ENCODE measurements at regions not wholly inside any gene's neighbourhood (a gene's known extent, or its start where the extent isn't known, plus 50 kb on each side); places are given as distances from the start of the nearest gene placed in this dataset.

GRCh38 chr14:97713023-97713422 is 915.8 kb downstream of the VRK1 start:
- no peak overlapping the region for H3K9ac ChIP-seq (ENCODE audit: low read length in 5 of 5)
- no peaks in the 10 kb centered on the region for H3K9me3 ChIP-seq (ENCODE audit: control insufficient read depth in 5 of 5, low read length in 5 of 5)
- no peak overlapping the region for H3K4me3 ChIP-seq (ENCODE audit: low read depth in 1 of 5, low read length in 5 of 5)

GRCh38 chr14:97718886-97719442 is 921.8 kb downstream of the VRK1 start:
- H3K4me1 ChIP-seq (ENCODE audit: control insufficient read depth in 5 of 5, insufficient read depth in 5 of 5, low read length in 5 of 5): no peaks in the 10 kb centered on the region
- peaks cover 0 to 7% (median 0%) of the 10 kb centered on the region in 5 donors for H3K9me3 ChIP-seq (ENCODE audit: control insufficient read depth in 5 of 5, low read length in 5 of 5)
- H3K27me3 ChIP-seq (ENCODE audit: control insufficient read depth in 5 of 5, insufficient read depth in 4 of 5, low read length in 5 of 5): peaks cover 0 to 2% (median 0%) of the 10 kb centered on the region in 5 donors
- no peak overlapping the region for H3K9ac ChIP-seq (ENCODE audit: low read length in 5 of 5)
- H3K4me3 ChIP-seq (ENCODE audit: low read depth in 1 of 5, low read length in 5 of 5): no peak overlapping the region
- no peak overlapping the region for H3K27ac ChIP-seq (ENCODE audit: low read depth, low read length)
- H3K36me3 ChIP-seq (ENCODE audit: control insufficient read depth in 5 of 5, insufficient read depth in 5 of 5, low read length in 5 of 5): no peaks in the 10 kb centered on the region

More at GRCh38 chr14:97713023-97713422, 915.8 kb downstream of the VRK1 start:
- Histone ChIP-seq H3K4me1 (ENCODE audit: control insufficient read depth in 5 of 5, insufficient read depth in 5 of 5, low read length in 5 of 5) (no peaks in the 10 kb centered on the region), H3K27ac (ENCODE audit: low read depth, low read length) (no peak overlapping the region), H3K27me3 (ENCODE audit: control insufficient read depth in 5 of 5, insufficient read depth in 4 of 5, low read length in 5 of 5) (no peaks in the 10 kb centered on the region), H3K36me3 (ENCODE audit: control insufficient read depth in 5 of 5, insufficient read depth in 5 of 5, low read length in 5 of 5) (no peaks in the 10 kb centered on the region)

GRCh38 chr14:97719931-97720330 is 922.7 kb downstream of the VRK1 start:
- Histone ChIP-seq H3K36me3 (ENCODE audit: control insufficient read depth in 5 of 5, insufficient read depth in 5 of 5, low read length in 5 of 5) (no peaks in the 10 kb centered on the region), H3K4me3 (ENCODE audit: low read depth in 1 of 5, low read length in 5 of 5) (no peak overlapping the region), H3K27me3 (ENCODE audit: control insufficient read depth in 5 of 5, insufficient read depth in 4 of 5, low read length in 5 of 5) (peaks cover 0 to 2% (median 0%) of the 10 kb centered on the region in 5 donors), H3K4me1 (ENCODE audit: control insufficient read depth in 5 of 5, insufficient read depth in 5 of 5, low read length in 5 of 5) (no peaks in the 10 kb centered on the region), H3K9ac (ENCODE audit: low read length in 5 of 5) (no peak overlapping the region), H3K27ac (ENCODE audit: low read depth, low read length) (no peak overlapping the region), H3K9me3 (ENCODE audit: control insufficient read depth in 5 of 5, low read length in 5 of 5) (peaks cover 0 to 7% (median 0%) of the 10 kb centered on the region in 5 donors)

- Histone ChIP-seq H3K27me3 (ENCODE audit: control insufficient read depth in 5 of 5, insufficient read depth in 4 of 5, low read length in 5 of 5) (peaks cover 0 to 2% (median 0%) of the 10 kb centered on the region in 5 donors), H3K36me3 (ENCODE audit: control insufficient read depth in 5 of 5, insufficient read depth in 5 of 5, low read length in 5 of 5) (no peaks in the 10 kb centered on the region), H3K4me1 (ENCODE audit: control insufficient read depth in 5 of 5, insufficient read depth in 5 of 5, low read length in 5 of 5) (no peaks in the 10 kb centered on the region), H3K9ac (ENCODE audit: low read length in 5 of 5) (no peak overlapping the region), H3K4me3 (ENCODE audit: low read depth in 1 of 5, low read length in 5 of 5) (no peak overlapping the region), H3K27ac (ENCODE audit: low read depth, low read length) (no peak overlapping the region), H3K9me3 (ENCODE audit: control insufficient read depth in 5 of 5, low read length in 5 of 5) (peaks cover 0 to 7% (median 0%) of the 10 kb centered on the region in 5 donors)
Measured at GRCh38 chr14:97723351-97723750, 926.2 kb downstream of the VRK1 start.

GRCh38 chr14:97723819-97724218 is 926.6 kb downstream of the VRK1 start:
- H3K36me3 ChIP-seq (ENCODE audit: control insufficient read depth in 5 of 5, insufficient read depth in 5 of 5, low read length in 5 of 5): no peaks in the 10 kb centered on the region
- no peak overlapping the region for H3K9ac ChIP-seq (ENCODE audit: low read length in 5 of 5)
- no peak overlapping the region for H3K4me3 ChIP-seq (ENCODE audit: low read depth in 1 of 5, low read length in 5 of 5)
- H3K9me3 ChIP-seq (ENCODE audit: control insufficient read depth in 5 of 5, low read length in 5 of 5): peaks cover 0 to 7% (median 0%) of the 10 kb centered on the region in 5 donors
- no peaks in the 10 kb centered on the region for H3K4me1 ChIP-seq (ENCODE audit: control insufficient read depth in 5 of 5, insufficient read depth in 5 of 5, low read length in 5 of 5)
- H3K27me3 ChIP-seq (ENCODE audit: control insufficient read depth in 5 of 5, insufficient read depth in 4 of 5, low read length in 5 of 5): peaks cover 0 to 2% (median 0%) of the 10 kb centered on the region in 5 donors
- H3K27ac ChIP-seq (ENCODE audit: low read depth, low read length): no peak overlapping the region

GRCh38 chr14:97724265-97724731 is 927.1 kb downstream of the VRK1 start:
- H3K27me3 ChIP-seq (ENCODE audit: control insufficient read depth in 5 of 5, insufficient read depth in 4 of 5, low read length in 5 of 5): peaks cover 0 to 2% (median 0%) of the 10 kb centered on the region in 5 donors
- H3K9ac ChIP-seq (ENCODE audit: low read length in 5 of 5): peak overlapping the region in 1 of 5 donors; percentile 13
- H3K36me3 ChIP-seq (ENCODE audit: control insufficient read depth in 5 of 5, insufficient read depth in 5 of 5, low read length in 5 of 5): no peaks in the 10 kb centered on the region
- H3K9me3 ChIP-seq (ENCODE audit: control insufficient read depth in 5 of 5, low read length in 5 of 5): peaks cover 0 to 7% (median 0%) of the 10 kb centered on the region in 5 donors
- no peak overlapping the region for H3K27ac ChIP-seq (ENCODE audit: low read depth, low read length)
- H3K4me3 ChIP-seq (ENCODE audit: low read depth in 1 of 5, low read length in 5 of 5): no peak overlapping the region
- H3K4me1 ChIP-seq (ENCODE audit: control insufficient read depth in 5 of 5, insufficient read depth in 5 of 5, low read length in 5 of 5): no peaks in the 10 kb centered on the region

GRCh38 chr14:97726676-97727075 is 929.5 kb downstream of the VRK1 start:
- no peak overlapping the region for H3K9ac ChIP-seq (ENCODE audit: low read length in 5 of 5)
- no peaks in the 10 kb centered on the region for H3K4me1 ChIP-seq (ENCODE audit: control insufficient read depth in 5 of 5, insufficient read depth in 5 of 5, low read length in 5 of 5)
- no peak overlapping the region for H3K27ac ChIP-seq (ENCODE audit: low read depth, low read length)
- no peaks in the 10 kb centered on the region for H3K36me3 ChIP-seq (ENCODE audit: control insufficient read depth in 5 of 5, insufficient read depth in 5 of 5, low read length in 5 of 5)
- no peak overlapping the region for H3K4me3 ChIP-seq (ENCODE audit: low read depth in 1 of 5, low read length in 5 of 5)
- H3K27me3 ChIP-seq (ENCODE audit: control insufficient read depth in 5 of 5, insufficient read depth in 4 of 5, low read length in 5 of 5): peaks cover 0 to 2% (median 0%) of the 10 kb centered on the region in 5 donors
- H3K9me3 ChIP-seq (ENCODE audit: control insufficient read depth in 5 of 5, low read length in 5 of 5): peaks cover 0 to 4% (median 1%) of the 10 kb centered on the region in 5 donors

GRCh38 chr14:97730706-97731105 is 933.5 kb downstream of the VRK1 start:
- no peaks in the 10 kb centered on the region for H3K4me1 ChIP-seq (ENCODE audit: control insufficient read depth in 5 of 5, insufficient read depth in 5 of 5, low read length in 5 of 5)
- no peaks in the 10 kb centered on the region for H3K36me3 ChIP-seq (ENCODE audit: control insufficient read depth in 5 of 5, insufficient read depth in 5 of 5, low read length in 5 of 5)
- no peak overlapping the region for H3K27ac ChIP-seq (ENCODE audit: low read depth, low read length)
- peaks cover 0 to 4% (median 0%) of the 10 kb centered on the region in 5 donors for H3K9me3 ChIP-seq (ENCODE audit: control insufficient read depth in 5 of 5, low read length in 5 of 5)
- H3K4me3 ChIP-seq (ENCODE audit: low read depth in 1 of 5, low read length in 5 of 5): no peak overlapping the region
- no peak overlapping the region for H3K9ac ChIP-seq (ENCODE audit: low read length in 5 of 5)
- no peaks in the 10 kb centered on the region for H3K27me3 ChIP-seq (ENCODE audit: control insufficient read depth in 5 of 5, insufficient read depth in 4 of 5, low read length in 5 of 5)

GRCh38 chr14:97731800-97732199 is 934.6 kb downstream of the VRK1 start:
- H3K27ac ChIP-seq (ENCODE audit: low read depth, low read length): no peak overlapping the region
- no peaks in the 10 kb centered on the region for H3K4me1 ChIP-seq (ENCODE audit: control insufficient read depth in 5 of 5, insufficient read depth in 5 of 5, low read length in 5 of 5)
- no peaks in the 10 kb centered on the region for H3K27me3 ChIP-seq (ENCODE audit: control insufficient read depth in 5 of 5, insufficient read depth in 4 of 5, low read length in 5 of 5)
- H3K36me3 ChIP-seq (ENCODE audit: control insufficient read depth in 5 of 5, insufficient read depth in 5 of 5, low read length in 5 of 5): no peaks in the 10 kb centered on the region
- no peak overlapping the region for H3K9ac ChIP-seq (ENCODE audit: low read length in 5 of 5)
- H3K9me3 ChIP-seq (ENCODE audit: control insufficient read depth in 5 of 5, low read length in 5 of 5): peaks cover 0 to 4% (median 0%) of the 10 kb centered on the region in 5 donors
- H3K4me3 ChIP-seq (ENCODE audit: low read depth in 1 of 5, low read length in 5 of 5): no peak overlapping the region

GRCh38 chr14:97747316-97747715 is 950.1 kb downstream of the VRK1 start:
- H3K27ac ChIP-seq (ENCODE audit: low read depth, low read length): no peak overlapping the region
- no peak overlapping the region for H3K9ac ChIP-seq (ENCODE audit: low read length in 5 of 5)
- no peaks in the 10 kb centered on the region for H3K36me3 ChIP-seq (ENCODE audit: control insufficient read depth in 5 of 5, insufficient read depth in 5 of 5, low read length in 5 of 5)
- no peak overlapping the region for H3K4me3 ChIP-seq (ENCODE audit: low read depth in 1 of 5, low read length in 5 of 5)
- H3K27me3 ChIP-seq (ENCODE audit: control insufficient read depth in 5 of 5, insufficient read depth in 4 of 5, low read length in 5 of 5): no peaks in the 10 kb centered on the region
- H3K9me3 ChIP-seq (ENCODE audit: control insufficient read depth in 5 of 5, low read length in 5 of 5): no peaks in the 10 kb centered on the region
- no peaks in the 10 kb centered on the region for H3K4me1 ChIP-seq (ENCODE audit: control insufficient read depth in 5 of 5, insufficient read depth in 5 of 5, low read length in 5 of 5)

Measured in subcutaneous abdominal adipose tissue (tissue), 5 donors.